GM21515 (cell line): ENCODE measurements at regions not wholly inside any gene's neighbourhood (a gene's known extent, or its start where the extent isn't known, plus 50 kb on each side); places are given as distances from the start of the nearest gene placed in this dataset.

ENCODE experiments used
- ATAC-seq: cut with Tn5 transposase; IDR thresholded peaks from one replicate; pipeline ENCODE4 v1.9.1; 2021; ENCODE audit not compliant: unreplicated experiment

GRCh38 chr4:73001885-73002284, 67.6 kb downstream of the COX18 start:
- ATAC-seq, result no peak

- no peak for ATAC-seq
Observed at GRCh38 chr4:72997409-72997808, 72.1 kb downstream of the COX18 start.

- no peak for ATAC-seq
Observed at GRCh38 chr4:72994670-72995069, 74.8 kb downstream of the COX18 start.

GRCh38 chr4:72993876-72994275, 75.6 kb downstream of the COX18 start:
- no peak for ATAC-seq

GRCh38 chr4:72991873-72992272, 77.6 kb downstream of the COX18 start:
- ATAC-seq, result no peak

DNA sequence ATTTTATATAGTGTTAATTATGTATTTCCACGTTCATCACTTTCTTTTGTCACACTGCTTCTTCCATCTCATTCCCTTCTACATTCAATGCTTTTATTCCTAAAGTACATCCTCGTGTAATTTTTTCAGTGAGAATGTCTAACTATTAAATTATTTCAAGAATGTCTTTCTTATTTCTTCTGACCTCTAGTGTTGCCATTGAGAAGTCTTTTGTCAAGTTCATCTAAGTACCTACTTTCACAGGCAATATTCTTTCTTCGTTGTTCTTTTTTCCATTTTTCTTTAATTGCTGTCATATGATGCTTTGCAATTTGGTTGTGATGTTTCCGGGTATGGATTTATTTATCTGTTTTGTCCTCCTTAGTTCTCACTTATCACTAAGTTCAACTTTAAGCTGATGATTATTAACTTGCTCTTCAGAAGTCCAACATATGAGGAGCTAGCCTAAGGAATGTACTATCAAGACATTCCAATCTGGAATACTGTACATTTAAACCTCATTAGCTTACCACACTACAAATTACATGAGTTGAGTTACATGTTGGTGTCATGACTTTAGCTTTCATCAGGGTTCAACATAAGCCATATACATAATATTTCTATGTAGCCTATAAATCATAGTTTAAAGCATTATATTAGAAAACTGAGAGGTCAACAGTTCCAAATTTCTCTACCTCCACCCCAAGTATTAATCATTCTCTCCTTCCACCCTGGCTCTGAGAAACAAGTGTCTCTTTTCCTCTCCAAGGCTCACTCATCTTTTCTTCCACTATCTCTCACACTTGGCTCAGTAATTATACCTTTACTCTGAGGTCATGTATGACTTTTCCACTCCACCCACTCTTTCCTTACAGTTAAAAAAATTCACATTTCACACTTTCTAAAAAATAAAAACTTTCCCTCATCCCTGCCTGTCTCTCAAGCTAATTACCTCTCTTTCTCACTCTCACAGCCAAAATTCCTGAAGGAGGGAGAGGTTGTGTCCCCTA, 81.5 kb downstream of the COX18 start:
- no peak for ATAC-seq

DNA sequence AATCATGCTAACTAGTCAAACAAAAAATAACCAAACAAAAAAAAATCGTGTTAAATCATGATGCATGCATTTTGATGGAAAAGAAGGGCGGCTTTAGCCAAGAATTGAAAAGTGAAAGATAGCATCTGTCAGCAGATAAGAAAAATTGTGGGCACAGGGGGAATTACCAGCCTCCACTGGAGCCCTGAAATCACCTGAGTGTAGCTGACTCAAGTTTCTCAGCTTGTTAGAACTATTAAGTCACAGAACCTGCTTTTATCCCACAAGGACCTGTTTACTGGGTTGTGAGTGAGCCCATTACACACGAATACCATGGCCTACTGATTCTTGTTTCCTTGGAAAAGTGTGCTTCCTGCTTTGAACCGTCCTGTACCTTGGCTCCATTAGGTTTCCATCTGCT, 85.2 kb downstream of the COX18 start:
- no peak for ATAC-seq

GRCh38 chr4:72983709-72984108, 85.8 kb downstream of the COX18 start:
- no peak for ATAC-seq

- ATAC-seq, result no peak
Observed at GRCh38 chr4:72977936-72978485, 91.5 kb downstream of the COX18 start.

- ATAC-seq, result no peak
Observed at GRCh38 chr4:72975488-72975784, 94.1 kb downstream of the COX18 start.

DNA sequence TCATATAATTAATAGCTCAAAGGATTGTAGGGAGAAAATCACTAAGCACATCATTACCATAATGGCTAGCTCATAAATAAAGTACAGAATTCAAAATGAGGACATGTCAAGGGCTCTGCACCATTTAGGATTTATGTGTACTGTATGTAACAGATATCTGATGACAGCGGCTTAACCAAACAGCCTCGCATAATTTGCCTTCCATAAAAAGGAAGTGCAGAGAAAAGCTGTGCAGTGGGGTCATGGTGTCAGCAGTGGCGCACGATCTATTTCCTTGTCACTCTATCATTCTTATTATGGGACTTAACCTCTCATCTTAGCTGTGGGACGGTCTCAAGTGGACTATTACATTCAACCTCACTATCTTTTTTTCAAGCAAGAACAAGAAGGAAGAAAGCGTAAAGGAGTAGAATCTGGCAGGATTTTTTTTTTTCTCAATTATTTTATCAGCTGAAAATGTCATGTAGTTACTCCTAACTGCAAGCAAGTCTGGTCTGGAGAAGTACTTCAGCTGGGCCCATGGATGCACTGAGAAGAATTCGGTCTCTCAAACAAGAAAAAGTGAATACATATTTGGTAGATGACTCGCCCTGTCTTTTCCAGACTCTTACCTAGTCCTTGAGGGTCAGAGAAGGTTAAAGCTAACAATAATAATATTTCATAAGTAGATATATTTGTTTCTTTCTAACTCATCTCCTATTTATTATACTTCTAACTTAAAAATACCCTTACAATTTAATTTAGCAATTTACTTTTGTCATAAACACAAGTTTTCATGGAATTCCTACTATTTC, 94.6 kb downstream of the COX18 start:
- ATAC-seq, result no peak

GRCh38 chr4:72971572-72971971, 97.9 kb downstream of the COX18 start:
- ATAC-seq, result no peak

DNA sequence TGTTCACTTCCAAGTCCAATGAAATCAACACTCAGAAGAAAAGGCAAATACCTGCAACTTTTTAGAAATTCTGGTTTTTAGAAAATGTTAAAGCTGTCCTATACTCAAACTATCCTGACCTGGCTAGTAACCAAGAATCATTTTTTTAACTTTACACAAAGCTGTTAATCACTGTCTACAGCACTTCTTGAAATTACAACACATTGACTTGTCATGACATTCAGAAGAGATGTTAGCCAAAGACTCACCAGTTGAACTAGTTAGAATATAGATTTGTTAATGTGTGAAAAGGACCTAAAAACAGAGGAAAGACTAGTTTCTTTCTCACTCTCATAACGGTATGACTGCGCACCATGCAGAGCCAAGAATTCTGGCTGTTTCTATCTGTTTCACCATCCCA, 98.8 kb downstream of the COX18 start:
- ATAC-seq, result no peak

- no peak for ATAC-seq
Observed at GRCh38 chr4:72969976-72970375, 99.5 kb downstream of the COX18 start.

DNA sequence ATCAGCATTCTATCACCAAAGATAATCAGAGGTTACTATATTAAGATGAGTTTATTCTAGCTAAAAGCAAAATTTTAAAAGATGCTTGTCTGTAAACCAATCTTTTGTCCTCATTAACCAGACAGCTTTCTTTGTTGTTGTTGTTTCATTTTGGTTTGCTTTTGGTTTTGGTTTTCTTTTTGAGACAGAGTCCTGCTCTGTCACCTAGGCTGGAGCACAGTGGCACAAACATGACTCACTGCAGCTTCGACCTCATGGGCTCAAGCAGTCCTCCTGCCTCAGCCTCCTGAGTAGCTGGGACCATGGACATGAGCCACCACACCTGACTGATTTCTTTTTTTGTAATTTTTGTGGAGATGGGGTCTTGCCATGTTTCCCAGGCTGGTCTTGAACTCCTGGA, 102.9 kb downstream of the COX18 start:
- no peak for ATAC-seq

DNA sequence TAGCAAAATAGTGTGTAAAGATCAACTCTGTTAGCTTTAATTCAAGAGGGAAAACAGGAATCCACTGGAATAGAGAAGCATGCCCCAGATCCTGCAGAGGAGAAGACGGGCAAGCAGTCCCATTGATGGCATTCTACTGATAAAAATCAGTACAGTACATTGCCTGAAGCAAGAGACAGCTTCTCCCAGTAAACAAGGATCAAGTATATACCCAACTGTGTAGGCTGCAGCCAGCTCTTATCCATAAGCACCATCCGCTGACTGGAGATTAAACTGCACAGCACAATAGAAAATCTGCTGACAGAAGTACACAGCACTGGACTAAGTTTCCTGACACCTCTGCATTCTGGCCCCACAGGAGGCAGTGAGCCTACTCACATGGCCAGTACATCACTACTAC, 110.1 kb downstream of the COX18 start:
- no peak for ATAC-seq

GRCh38 chr4:72954811-72955210, 114.7 kb downstream of the COX18 start:
- ATAC-seq, result no peak

- no peak for ATAC-seq
Observed at GRCh38 chr4:72953571-72953970, 115.9 kb downstream of the COX18 start.

GRCh38 chr4:72951628-72952027, 117.9 kb downstream of the COX18 start:
- ATAC-seq, result no peak

DNA sequence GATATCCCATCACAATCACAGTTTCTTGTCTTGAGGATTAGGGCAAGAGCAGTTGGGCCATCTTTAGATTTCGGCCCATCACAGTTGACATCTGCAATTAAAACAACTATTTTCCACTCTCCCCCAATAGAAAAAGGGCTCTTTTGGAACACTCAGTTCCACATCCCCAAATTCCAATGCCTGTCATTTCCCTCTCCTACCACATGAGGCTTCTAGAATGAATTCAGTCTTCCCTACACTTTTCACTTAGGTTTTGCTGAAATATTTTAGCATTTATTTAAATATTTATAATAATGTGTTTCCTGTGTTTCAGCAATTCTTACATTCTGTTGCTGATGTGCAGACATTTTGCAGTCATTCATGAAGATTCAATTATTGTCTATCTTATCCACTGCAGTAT, 118.4 kb downstream of the COX18 start:
- no peak for ATAC-seq

DNA sequence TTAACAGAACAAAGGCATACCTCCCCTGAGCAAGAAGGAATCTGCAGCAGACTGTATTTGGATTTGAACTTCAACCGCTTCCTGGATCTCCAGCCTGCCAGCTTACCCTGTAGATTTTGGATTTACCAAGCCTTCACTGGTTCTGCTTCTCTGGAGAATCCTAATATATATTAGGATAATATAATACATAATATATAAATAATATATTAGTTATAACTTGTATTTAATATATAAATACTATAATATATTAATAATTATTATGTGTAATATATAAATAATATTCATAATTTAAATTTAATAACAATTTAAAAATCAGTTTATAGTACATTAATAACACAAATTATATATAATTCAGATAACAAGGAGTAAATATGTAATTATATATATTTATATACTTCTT, 121.4 kb downstream of the COX18 start:
- ATAC-seq, result no peak
